ENCODE measurements at regions not wholly inside any gene's neighbourhood (a gene's known extent, or its start where the extent isn't known, plus 50 kb on each side); places are given as distances from the start of the nearest gene placed in this dataset.

- TF ChIP-seq CHD7 (IDR thresholded peaks at IDR 0.05; ENCODE audit: insufficient replicate concordance, low read length) (no peak), FOSL1 (IDR thresholded peaks at IDR 0.05; ENCODE audit: insufficient read depth, low read depth, low read length) (no peak), TEAD4 (IDR thresholded peaks at IDR 0.05; ENCODE audit: low read depth, low read length) (no peak), RAD21 (IDR thresholded peaks at IDR 0.05 in 1 of 2, conservative IDR thresholded peaks at IDR 0.05 in 1 of 2; ENCODE audit: low read depth in 2 of 2, low read length in 2 of 2) (no peak), BCL11A (IDR thresholded peaks at IDR 0.05; ENCODE audit: low read depth in 2 of 2, low read length in 2 of 2) (no peak), EGR1 (IDR thresholded peaks at IDR 0.05; ENCODE audit: borderline replicate concordance, low read depth, low read length) (no peak), E2F6 (IDR thresholded peaks at IDR 0.05) (no peak), POU5F1 (IDR thresholded peaks at IDR 0.05; ENCODE audit: low read depth, low read length) (no peak), SP1 (IDR thresholded peaks at IDR 0.05; ENCODE audit: low read depth, low read length) (no peak)
These were observed 1138.5 kb downstream of the NCAM2 start (continued) for GRCh38 chr21:22136740-22137139.

Measured in H1 (cell line).